ENCODE measurements at regions not wholly inside any gene's neighbourhood (a gene's known extent, or its start where the extent isn't known, plus 50 kb on each side); places are given as distances from the start of the nearest gene placed in this dataset.

GRCh38 chr10:126783806-126784557 lies 113.5 kb upstream of the C10orf90 start:
- no peak for DNase-seq (ENCODE audit: low spot score)

- DNase-seq (ENCODE audit: low spot score), result no peak
These were observed 116.7 kb upstream of the C10orf90 start for GRCh38 chr10:126787201-126787600.

- DNase-seq (ENCODE audit: low spot score), result no peak
These were observed 109.9 kb upstream of the DOCK1 start for GRCh38 chr10:126795318-126795717.

- DNase-seq (ENCODE audit: low spot score), result no peak
These were observed 106.6 kb upstream of the DOCK1 start for GRCh38 chr10:126798649-126799048.

- DNase-seq (ENCODE audit: low spot score), result no peak
These were observed 101.8 kb upstream of the DOCK1 start for GRCh38 chr10:126803394-126803793.

- no peak for DNase-seq (ENCODE audit: low spot score)
These were observed 100.8 kb upstream of the DOCK1 start for GRCh38 chr10:126804396-126804795.

GRCh38 chr10:126806498-126806897 lies 98.7 kb upstream of the DOCK1 start:
- no peak for DNase-seq (ENCODE audit: low spot score)

- DNase-seq (ENCODE audit: low spot score), result no peak
These were observed 98.1 kb upstream of the DOCK1 start for GRCh38 chr10:126806991-126807702.

GRCh38 chr10:126808103-126808502 lies 97.1 kb upstream of the DOCK1 start:
- no peak for DNase-seq (ENCODE audit: low spot score)

- no peak for DNase-seq (ENCODE audit: low spot score)
These were observed 91.8 kb upstream of the DOCK1 start for GRCh38 chr10:126813432-126813831.

GRCh38 chr10:126833542-126833941 lies 71.7 kb upstream of the DOCK1 start:
- DNase-seq (ENCODE audit: low spot score), result no peak

- DNase-seq (ENCODE audit: low spot score), result no peak
These were observed 69.2 kb upstream of the DOCK1 start for GRCh38 chr10:126836009-126836408.

GRCh38 chr10:126838316-126838715 lies 66.9 kb upstream of the DOCK1 start:
- DNase-seq (ENCODE audit: low spot score), result no peak

- DNase-seq (ENCODE audit: low spot score), result no peak
These were observed 66.0 kb upstream of the DOCK1 start for GRCh38 chr10:126839094-126839761.

GRCh38 chr10:126840576-126841135 lies 64.6 kb upstream of the DOCK1 start:
- no peak for DNase-seq (ENCODE audit: low spot score)

- no peak for DNase-seq (ENCODE audit: low spot score)
These were observed 63.8 kb upstream of the DOCK1 start for GRCh38 chr10:126841341-126841895.

GRCh38 chr10:126842356-126842755 lies 62.9 kb upstream of the DOCK1 start:
- no peak for DNase-seq (ENCODE audit: low spot score)

GRCh38 chr10:126842836-126843235 lies 62.4 kb upstream of the DOCK1 start:
- DNase-seq (ENCODE audit: low spot score), result no peak

GRCh38 chr10:126843299-126843934 lies 61.8 kb upstream of the DOCK1 start:
- no peak for DNase-seq (ENCODE audit: low spot score)

GRCh38 chr10:126844406-126844805 lies 60.8 kb upstream of the DOCK1 start:
- DNase-seq (ENCODE audit: low spot score), result peak; percentile 2

- DNase-seq (ENCODE audit: low spot score), result no peak
These were observed 58.8 kb upstream of the DOCK1 start for GRCh38 chr10:126846469-126846868.

GRCh38 chr10:126846959-126847358 lies 58.3 kb upstream of the DOCK1 start:
- DNase-seq (ENCODE audit: low spot score), result peak; percentile 1

Data from NAMALWA (cell line).